ENCODE measurements at regions not wholly inside any gene's neighbourhood (a gene's known extent, or its start where the extent isn't known, plus 50 kb on each side); places are given as distances from the start of the nearest gene placed in this dataset.

DNA sequence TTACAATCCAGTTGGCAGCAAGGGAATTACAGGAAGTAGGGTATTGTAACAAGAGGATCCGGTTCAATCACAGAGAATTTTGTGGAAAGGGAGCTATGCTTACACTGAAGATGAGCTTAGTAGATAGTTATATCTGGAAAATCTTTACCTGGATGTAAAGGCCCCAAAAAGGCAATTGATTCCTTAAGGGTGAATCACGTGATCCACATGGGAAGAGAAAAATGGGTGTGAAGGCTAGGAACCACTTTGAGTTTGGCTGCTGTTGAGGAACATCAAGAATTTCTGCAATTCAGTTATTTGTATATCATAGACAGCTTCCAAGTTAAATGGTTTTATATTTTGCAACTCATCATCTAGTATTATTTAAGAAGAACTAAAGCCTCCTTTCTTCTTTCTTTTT lies 194.0 kb upstream of the ARHGAP24 start:
- H3K27me3 ChIP-seq, result no peaks in the 10 kb centered on the region
- TF ChIP-seq, protein P1, sequence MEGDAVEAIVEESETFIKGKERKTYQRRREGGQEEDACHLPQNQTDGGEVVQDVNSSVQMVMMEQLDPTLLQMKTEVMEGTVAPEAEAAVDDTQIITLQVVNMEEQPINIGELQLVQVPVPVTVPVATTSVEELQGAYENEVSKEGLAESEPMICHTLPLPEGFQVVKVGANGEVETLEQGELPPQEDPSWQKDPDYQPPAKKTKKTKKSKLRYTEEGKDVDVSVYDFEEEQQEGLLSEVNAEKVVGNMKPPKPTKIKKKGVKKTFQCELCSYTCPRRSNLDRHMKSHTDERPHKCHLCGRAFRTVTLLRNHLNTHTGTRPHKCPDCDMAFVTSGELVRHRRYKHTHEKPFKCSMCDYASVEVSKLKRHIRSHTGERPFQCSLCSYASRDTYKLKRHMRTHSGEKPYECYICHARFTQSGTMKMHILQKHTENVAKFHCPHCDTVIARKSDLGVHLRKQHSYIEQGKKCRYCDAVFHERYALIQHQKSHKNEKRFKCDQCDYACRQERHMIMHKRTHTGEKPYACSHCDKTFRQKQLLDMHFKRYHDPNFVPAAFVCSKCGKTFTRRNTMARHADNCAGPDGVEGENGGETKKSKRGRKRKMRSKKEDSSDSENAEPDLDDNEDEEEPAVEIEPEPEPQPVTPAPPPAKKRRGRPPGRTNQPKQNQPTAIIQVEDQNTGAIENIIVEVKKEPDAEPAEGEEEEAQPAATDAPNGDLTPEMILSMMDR (IDR thresholded peaks at IDR 0.05), result no peak
- no peak for TF ChIP-seq POLR2A (IDR thresholded peaks at IDR 0.05)
- DNase-seq, result no peak
- H3K4me1 ChIP-seq, result no peaks in the 10 kb centered on the region
- H3K4me3 ChIP-seq, result no peak overlapping the region
- intact Hi-C loops (cut with DNase I; ENCODE audit: low total_unique reads), result no loop called here
- H3K36me3 ChIP-seq (ENCODE audit: low read depth, missing control alignments), result no peaks in the 10 kb centered on the region
- H3K27ac ChIP-seq, result no peak overlapping the region
- WGBS, 2 donors, result 73 to 89% methylated on average over 2 of the region's 2 CpGs
- no peaks in the 10 kb centered on the region for H3K9me3 ChIP-seq

GRCh38 chr4:85291226-85291625 lies 183.7 kb upstream of the ARHGAP24 start:
- Histone ChIP-seq H3K36me3 (ENCODE audit: low read depth, missing control alignments) (no peaks in the 10 kb centered on the region), H3K27me3 (no peaks in the 10 kb centered on the region), H3K4me1 (no peaks in the 10 kb centered on the region), H3K27ac (no peak overlapping the region), H3K9me3 (no peaks in the 10 kb centered on the region), H3K4me3 (no peak overlapping the region)
- intact Hi-C loops (cut with DNase I; ENCODE audit: low total_unique reads), result no loop called here
- DNase-seq, result no peak
- WGBS, 2 donors, result 63 to 87% methylated on average over 2 of the region's 2 CpGs
- TF ChIP-seq, protein P1 (IDR thresholded peaks at IDR 0.05), result no peak
- TF ChIP-seq POLR2A (IDR thresholded peaks at IDR 0.05), result no peak

GRCh38 chr4:85298037-85298436 lies 176.9 kb upstream of the ARHGAP24 start:
- intact Hi-C loops (cut with DNase I; ENCODE audit: low total_unique reads), result no loop called here
- Histone ChIP-seq H3K4me3 (no peak overlapping the region), H3K9me3 (no peaks in the 10 kb centered on the region), H3K36me3 (ENCODE audit: low read depth, missing control alignments) (no peaks in the 10 kb centered on the region), H3K4me1 (no peaks in the 10 kb centered on the region), H3K27ac (no peak overlapping the region), H3K27me3 (no peaks in the 10 kb centered on the region)
- TF ChIP-seq, protein P1 (IDR thresholded peaks at IDR 0.05), result no peak
- no peak for TF ChIP-seq POLR2A (IDR thresholded peaks at IDR 0.05)
- DNase-seq, result no peak
- WGBS, 2 donors, result 94 to 97% methylated on average over 2 of the region's 2 CpGs

DNA sequence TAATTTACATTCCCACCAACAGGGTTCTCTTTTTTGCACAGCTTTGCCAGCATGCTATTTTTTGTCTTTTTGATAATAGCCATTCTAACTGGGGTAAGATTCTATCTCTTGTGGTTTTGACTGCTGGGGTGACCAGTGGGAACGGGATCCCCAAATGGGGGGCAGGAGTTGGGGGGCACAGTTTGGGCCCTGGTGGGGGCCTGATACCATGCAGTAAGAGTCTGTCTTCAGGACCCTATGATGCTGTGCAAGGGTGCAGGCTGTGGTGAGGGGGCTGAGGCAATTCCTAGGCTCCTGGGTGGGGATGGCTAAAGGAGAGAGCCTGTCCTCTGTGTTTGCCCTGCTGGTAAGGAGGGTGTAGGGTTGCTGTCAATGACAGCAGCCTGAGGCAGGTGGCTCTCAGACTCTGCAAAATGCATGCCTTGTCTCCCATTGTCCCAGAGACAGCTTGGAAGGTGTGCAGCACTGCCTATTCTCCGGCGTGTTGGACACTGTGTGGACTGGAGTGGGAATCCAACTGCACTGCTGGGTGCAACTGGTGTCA lies 172.7 kb upstream of the ARHGAP24 start:
- TF ChIP-seq, protein P1 (IDR thresholded peaks at IDR 0.05), result no peak
- TF ChIP-seq POLR2A (IDR thresholded peaks at IDR 0.05), result no peak
- Histone ChIP-seq H3K4me3 (no peak overlapping the region), H3K36me3 (ENCODE audit: low read depth, missing control alignments) (no peaks in the 10 kb centered on the region), H3K4me1 (no peaks in the 10 kb centered on the region), H3K27ac (no peak overlapping the region), H3K27me3 (no peaks in the 10 kb centered on the region), H3K9me3 (no peaks in the 10 kb centered on the region)
- no peak for DNase-seq
- intact Hi-C loops (cut with DNase I; ENCODE audit: low total_unique reads), result no loop called here
- WGBS, 2 donors, result 81 to 94% methylated on average over 3 of the region's 3 CpGs

DNA sequence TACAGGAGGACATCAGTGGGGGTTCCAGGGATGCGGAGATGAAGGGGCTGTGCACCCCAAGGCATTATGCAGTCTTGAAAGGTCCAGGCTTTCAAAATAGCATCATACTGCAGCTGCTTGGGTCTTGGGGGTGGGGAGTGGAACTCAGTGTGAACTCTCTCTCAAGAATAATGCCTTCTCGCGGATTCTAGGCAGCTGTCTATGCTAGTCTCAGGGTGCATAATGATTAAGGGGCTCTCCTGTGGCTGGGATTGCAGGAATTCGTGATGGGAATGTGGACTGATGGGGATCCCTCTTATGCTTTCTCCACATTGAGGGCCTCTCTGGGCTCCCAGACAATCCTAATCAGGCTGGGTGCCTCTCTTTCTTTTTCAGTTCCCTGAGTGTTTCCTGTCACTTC lies 172.2 kb upstream of the ARHGAP24 start:
- DNase-seq, result no peak
- Histone ChIP-seq H3K36me3 (ENCODE audit: low read depth, missing control alignments) (no peaks in the 10 kb centered on the region), H3K4me1 (no peaks in the 10 kb centered on the region), H3K27ac (no peak overlapping the region), H3K4me3 (no peak overlapping the region), H3K9me3 (no peaks in the 10 kb centered on the region), H3K27me3 (no peaks in the 10 kb centered on the region)
- no peak for TF ChIP-seq POLR2A (IDR thresholded peaks at IDR 0.05)
- TF ChIP-seq, protein P1 (IDR thresholded peaks at IDR 0.05), result no peak
- intact Hi-C loops (cut with DNase I; ENCODE audit: low total_unique reads), result no loop called here
- WGBS, 2 donors, result 83 to 90% methylated on average over 4 of the region's 4 CpGs
